ENCODE measurements at regions not wholly inside any gene's neighbourhood (a gene's known extent, or its start where the extent isn't known, plus 50 kb on each side); places are given as distances from the start of the nearest gene placed in this dataset.

- DNase-seq (ENCODE audit: low read depth): no peak
- no peak overlapping the region for H3K4me3 ChIP-seq (ENCODE audit: low read depth, low read length)
- no peak for TF ChIP-seq CTCF (IDR thresholded peaks at IDR 0.05; ENCODE audit: insufficient read depth, low read length)
Measured at GRCh38 chr1:235918032-235918431, 51.3 kb upstream of the LYST start.

- H3K4me3 ChIP-seq (ENCODE audit: low read depth, low read length): no peak overlapping the region
- TF ChIP-seq CTCF (IDR thresholded peaks at IDR 0.05; ENCODE audit: insufficient read depth, low read length): no peak
Measured at GRCh38 chr1:235917267-235917811, 50.6 kb upstream of the LYST start.

More at GRCh38 chr1:235917267-235917811, 50.6 kb upstream of the LYST start:
- peak; percentile 99 for DNase-seq (ENCODE audit: low read depth)

Data from fibroblast of the aortic adventitia (primary cell).